B cell (primary cell): ENCODE measurements at regions not wholly inside any gene's neighbourhood (a gene's known extent, or its start where the extent isn't known, plus 50 kb on each side); places are given as distances from the start of the nearest gene placed in this dataset.

ENCODE experiments used
- ATAC-seq: fragments of 200-7000 bp; cut with Tn5 transposase; one replicate; pipeline ENCODE4 v1.10.0; 2021; ENCODE audit warnings: low read depth, mild to moderate bottlenecking, moderate number of reproducible peaks, moderate library complexity
- CTCF ChIA-PET: fragments of 350-600 bp; sonication (Branson Sonifier 250); formaldehyde crosslinking; loops from one replicate; lab custom pipeline; 2021; ENCODE audit warnings: antibody characterized with exemption, inconsistent platforms; lab: Charles Lee
- POLR2A ChIA-PET: fragments of 350-600 bp; sonication (Branson Sonifier 250); formaldehyde crosslinking; loops from one replicate; lab custom pipeline; 2021; ENCODE audit warnings: antibody characterized with exemption; lab: Charles Lee
- DNase-seq: peaks from one replicate; pipeline ENCODE4 v3.0.0; 2013
- H2AFZ ChIP-seq: 2 replicates; pipeline ENCODE4 v1.6.1; 2012; ENCODE audit warnings: mild to moderate bottlenecking, low read depth, low read length; ENCODE audit not compliant: insufficient read depth, poor library complexity, severe bottlenecking
- H3K27ac ChIP-seq, 2 donors: 1 replicate in 1 of 2; 2 replicates in 1 of 2; pipeline ENCODE4 v1.5.1; 2012 to 2013; ENCODE audit warnings: low read length in 2 of 2, mild to moderate bottlenecking in 2 of 2, moderate library complexity in 1 of 2
- H3K27me3 ChIP-seq, 4 experiments: fragments of 200-600 bp in 1 of 4; sonication (generic) in 1 of 4; replicated peaks in 1 of 4; 1 replicate in 2 of 4; 2 replicates in 2 of 4; pipeline versions ENCODE4 v1.6.1 to v1.7.0; 2013 to 2016; ENCODE audit warnings: low read length in 3 of 4, mild to moderate bottlenecking in 2 of 4, mixed read lengths in 1 of 4, moderate library complexity in 1 of 4; ENCODE audit not compliant: insufficient read depth in 4 of 4, control insufficient read depth in 3 of 4; ENCODE audit errors: control extremely low read depth in 1 of 4
- H3K36me3 ChIP-seq, 2 experiments: replicated peaks in 1 of 2; 1 replicate in 1 of 2; 2 replicates in 1 of 2; pipeline versions ENCODE4 v1.6.1 to v1.7.1; 2013; ENCODE audit warnings: low read length in 1 of 2; ENCODE audit not compliant: insufficient read depth in 2 of 2, control insufficient read depth in 1 of 2; ENCODE audit errors: control extremely low read depth in 1 of 2, extremely low read depth in 1 of 2
- H3K4me1 ChIP-seq, 2 donors: fragments of 200-600 bp in 1 of 2; sonication (generic) in 1 of 2; 1 replicate in 1 of 2; 2 replicates in 1 of 2; pipeline versions ENCODE4 v1.5.1 to v1.6.1; 2013 to 2017; ENCODE audit warnings: low read length in 2 of 2; ENCODE audit not compliant: control insufficient read depth in 2 of 2, insufficient read depth in 2 of 2
- H3K4me2 ChIP-seq: replicated peaks from 2 replicates; pipeline ENCODE3; 2012; ENCODE audit warnings: mild to moderate bottlenecking, low read depth, low read length; ENCODE audit not compliant: poor library complexity, severe bottlenecking
- H3K4me3 ChIP-seq, 5 experiments: fragments of 200-600 bp in 1 of 5; sonication (generic) in 1 of 5; 1 replicate in 3 of 5; 2 replicates in 2 of 5; pipeline versions ENCODE4 v1.5.1 to v1.7.0; 2011 to 2016; ENCODE audit warnings: low read length in 4 of 5, mild to moderate bottlenecking in 4 of 5, low read depth in 2 of 5, control low read depth in 1 of 5, moderate library complexity in 1 of 5; ENCODE audit not compliant: insufficient read depth in 1 of 5; ENCODE audit errors: control extremely low read depth in 1 of 5, extremely low read depth in 1 of 5
- H3K79me2 ChIP-seq: fragments of 200-600 bp; sonication (generic); one replicate; pipeline ENCODE4 v1.6.0; 2016; ENCODE audit warnings: low read length; ENCODE audit not compliant: control insufficient read depth, insufficient read depth
- H3K9ac ChIP-seq: fragments of 200-600 bp; sonication (generic); 2 replicates; pipeline ENCODE4 v1.6.1; 2017; ENCODE audit warnings: mild to moderate bottlenecking, low read length, moderate library complexity
- H3K9me3 ChIP-seq, 3 donors: one replicate each; pipeline versions ENCODE4 v1.6.1 to v1.7.1; 2013; ENCODE audit warnings: low read length in 2 of 3; ENCODE audit not compliant: control insufficient read depth in 2 of 3, insufficient read depth in 1 of 3; ENCODE audit errors: control extremely low read depth in 1 of 3
- H4K20me1 ChIP-seq: 2 replicates; pipeline ENCODE4 v1.6.0; 2012; ENCODE audit warnings: mild to moderate bottlenecking, low read length; ENCODE audit not compliant: insufficient read depth, control insufficient read depth, poor library complexity, severe bottlenecking
- H3K27ac Mint-ChIP-seq: one replicate; pipeline ENCODE4 v1.8.0; 2021; ENCODE audit warnings: mixed read lengths
- H3K27me3 Mint-ChIP-seq: one replicate; pipeline ENCODE4 v1.8.0; 2021; ENCODE audit warnings: mixed read lengths
- H3K4me1 Mint-ChIP-seq: one replicate; pipeline ENCODE4 v1.8.0; 2021; ENCODE audit warnings: mixed read lengths
- H3K4me3 Mint-ChIP-seq: one replicate; pipeline ENCODE4 v1.8.0; 2021; ENCODE audit warnings: mixed read lengths
- H3K9me3 Mint-ChIP-seq: one replicate; pipeline ENCODE4 v1.8.0; 2022; ENCODE audit warnings: mixed read lengths; ENCODE audit not compliant: insufficient read depth
- CTCF ChIP-seq: fragments of 200-600 bp; IDR thresholded peaks from one replicate; pipeline ENCODE4 v1.8.0; 2022; ENCODE audit warnings: antibody characterized with exemption, mild to moderate bottlenecking
- EZH2 ChIP-seq: IDR thresholded peaks from 2 replicates; pipeline ENCODE4 v1.6.1; 2012; ENCODE audit warnings: borderline replicate concordance, low read depth, mild to moderate bottlenecking, moderate library complexity, low read length; ENCODE audit not compliant: insufficient read depth, poor library complexity, severe bottlenecking
- WGBS: methylation state at CpG from one replicate; pipeline ENCODE4 v1.1.5; 2013; ENCODE audit warnings: missing lambda C conversion rate; ENCODE audit not compliant: insufficient coverage; 5-methylcytosine and 5-hydroxymethylcytosine counted together
- intact Hi-C: fragments of 100-400 bp; cut with micrococcal nuclease; formaldehyde crosslinking; loops from one replicate; pipeline ENCODE4 v1.10.0; 2022

- no peaks in the 10 kb centered on the region for H3K4me1 Mint-ChIP-seq
- no peaks in the 10 kb centered on the region for H3K36me3 ChIP-seq
- no peaks in the 10 kb centered on the region for H3K9me3 ChIP-seq
- no peak for DNase-seq
- no peaks in the 10 kb centered on the region for H3K9me3 Mint-ChIP-seq
- no peak overlapping the region for H3K4me2 ChIP-seq
- H3K4me1 ChIP-seq = no peaks in the 10 kb centered on the region
- ChIA-PET CTCF (no interaction called here), POLR2A (no interaction called here)
- no peaks in the 10 kb centered on the region for H4K20me1 ChIP-seq
- H3K4me3 ChIP-seq = no peak overlapping the region
- 60% methylated on average over 4 of the region's 5 CpGs for WGBS
- H2AFZ ChIP-seq = no peak overlapping the region
- H3K27me3 ChIP-seq = peaks cover 0 to 3% (median 0%) of the 10 kb centered on the region in 4 experiments
- intact Hi-C loops = no loop called here
- no peak overlapping the region for H3K9ac ChIP-seq
- no peaks in the 10 kb centered on the region for H3K79me2 ChIP-seq
- H3K27ac ChIP-seq = no peak overlapping the region
- no peak overlapping the region for H3K27ac Mint-ChIP-seq
- TF ChIP-seq CTCF = no peak
- TF ChIP-seq EZH2 = no peak
- peaks cover 19% of the 10 kb centered on the region for H3K27me3 Mint-ChIP-seq
- H3K4me3 Mint-ChIP-seq = no peak overlapping the region
- ATAC-seq = no peak
Measured at GRCh38 chr11:119983240-119983732, 154.6 kb downstream of the TRIM29 start.

- H3K27ac Mint-ChIP-seq = no peak overlapping the region
- ATAC-seq = no peak
- Histone ChIP-seq H3K79me2 (no peaks in the 10 kb centered on the region), H4K20me1 (no peaks in the 10 kb centered on the region), H3K4me1 (no peaks in the 10 kb centered on the region), H3K9ac (no peak overlapping the region), H3K27ac (no peak overlapping the region), H3K4me2 (no peak overlapping the region), H2AFZ (no peak overlapping the region), H3K4me3 (no peak overlapping the region), H3K9me3 (no peaks in the 10 kb centered on the region), H3K36me3 (no peaks in the 10 kb centered on the region), H3K27me3 (peaks cover 0 to 3% (median 0%) of the 10 kb centered on the region in 4 experiments)
- ChIA-PET CTCF (no interaction called here), POLR2A (no interaction called here)
- peaks cover 19% of the 10 kb centered on the region for H3K27me3 Mint-ChIP-seq
- no peak overlapping the region for H3K4me3 Mint-ChIP-seq
- WGBS = 83% methylated on average over 12 of the region's 16 CpGs
- intact Hi-C loops = no loop called here
- DNase-seq = no peak
- TF ChIP-seq CTCF (no peak), EZH2 (no peak)
- no peaks in the 10 kb centered on the region for H3K9me3 Mint-ChIP-seq
- H3K4me1 Mint-ChIP-seq = no peaks in the 10 kb centered on the region
Measured at GRCh38 chr11:119982517-119983239, 155.2 kb downstream of the TRIM29 start.
